ENCODE measurements at regions not wholly inside any gene's neighbourhood (a gene's known extent, or its start where the extent isn't known, plus 50 kb on each side); places are given as distances from the start of the nearest gene placed in this dataset.

DNA sequence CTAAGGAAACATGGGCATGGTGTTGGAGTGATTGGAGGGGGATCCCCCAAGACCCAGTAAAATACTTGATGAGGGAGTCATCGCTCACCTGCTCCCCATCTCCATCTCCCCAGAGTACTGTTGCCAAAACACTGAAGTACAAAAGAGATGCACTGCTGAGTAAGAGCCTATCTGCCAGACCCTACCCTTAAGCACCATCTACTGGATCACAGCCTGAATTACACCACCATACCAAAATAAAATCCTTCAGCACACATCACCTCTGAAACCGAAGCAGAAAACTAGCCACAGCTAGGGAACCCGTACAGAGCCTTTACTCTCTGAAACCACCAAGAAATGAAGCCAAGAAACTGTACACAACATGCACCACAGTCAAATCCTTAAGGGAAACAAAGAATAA is 466.3 kb upstream of the ACTRT1 start:
- no peak for TF ChIP-seq POLR2A (IDR thresholded peaks at IDR 0.05)
- TF ChIP-seq, protein P1, sequence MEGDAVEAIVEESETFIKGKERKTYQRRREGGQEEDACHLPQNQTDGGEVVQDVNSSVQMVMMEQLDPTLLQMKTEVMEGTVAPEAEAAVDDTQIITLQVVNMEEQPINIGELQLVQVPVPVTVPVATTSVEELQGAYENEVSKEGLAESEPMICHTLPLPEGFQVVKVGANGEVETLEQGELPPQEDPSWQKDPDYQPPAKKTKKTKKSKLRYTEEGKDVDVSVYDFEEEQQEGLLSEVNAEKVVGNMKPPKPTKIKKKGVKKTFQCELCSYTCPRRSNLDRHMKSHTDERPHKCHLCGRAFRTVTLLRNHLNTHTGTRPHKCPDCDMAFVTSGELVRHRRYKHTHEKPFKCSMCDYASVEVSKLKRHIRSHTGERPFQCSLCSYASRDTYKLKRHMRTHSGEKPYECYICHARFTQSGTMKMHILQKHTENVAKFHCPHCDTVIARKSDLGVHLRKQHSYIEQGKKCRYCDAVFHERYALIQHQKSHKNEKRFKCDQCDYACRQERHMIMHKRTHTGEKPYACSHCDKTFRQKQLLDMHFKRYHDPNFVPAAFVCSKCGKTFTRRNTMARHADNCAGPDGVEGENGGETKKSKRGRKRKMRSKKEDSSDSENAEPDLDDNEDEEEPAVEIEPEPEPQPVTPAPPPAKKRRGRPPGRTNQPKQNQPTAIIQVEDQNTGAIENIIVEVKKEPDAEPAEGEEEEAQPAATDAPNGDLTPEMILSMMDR (IDR thresholded peaks at IDR 0.05): peak in 1 of 12 donors; percentile 9

Data from heart left ventricle (tissue), 13 donors.